AG09309 (cell line): ENCODE measurements at regions not wholly inside any gene's neighbourhood (a gene's known extent, or its start where the extent isn't known, plus 50 kb on each side); places are given as distances from the start of the nearest gene placed in this dataset.
"Not testable (repeated sequence)": the region's sequence is repeated elsewhere in the genome, so short reads cannot be mapped to it uniquely, and the experiment has no call there.

Source experiments
- DNase-seq: peaks from one replicate; pipeline ENCODE4 v3.0.0-alpha.2; 2010; ENCODE audit warnings: low read depth
- H3K4me3 ChIP-seq: 2 replicates; pipeline ENCODE4 v1.5.1; 2011; ENCODE audit warnings: mild to moderate bottlenecking, low read depth, low read length, moderate library complexity; ENCODE audit not compliant: control insufficient read depth
- TF ChIP-seq, protein P1 (sequence below): IDR thresholded peaks from 2 replicates; pipeline ENCODE4 v1.5.1; 2011; ENCODE audit warnings: mild to moderate bottlenecking, low read depth, low read length, inconsistent platforms; ENCODE audit not compliant: insufficient read depth, control insufficient read depth; ENCODE audit errors: missing control alignments

DNA sequence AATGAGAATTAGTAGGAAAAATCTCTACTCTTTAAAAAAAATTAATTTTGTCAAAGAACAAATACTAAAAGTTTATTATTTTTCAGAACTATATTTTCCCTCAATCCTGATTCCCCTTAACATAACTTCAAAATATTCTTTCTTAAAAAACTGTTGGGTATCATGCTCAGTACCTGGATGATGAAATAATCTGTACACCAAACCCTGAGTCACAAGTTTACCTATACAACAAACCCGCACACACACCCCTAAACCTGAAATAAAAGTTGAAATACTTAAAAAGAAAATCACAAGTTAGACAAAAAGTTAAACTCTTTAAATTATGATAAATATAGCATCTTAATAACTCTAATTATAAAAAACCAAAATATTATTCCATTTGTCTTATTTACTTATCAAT is 812.3 kb downstream of the MAT2B start:
- no peak for DNase-seq
- H3K4me3 ChIP-seq: no peak overlapping the region
- TF ChIP-seq, protein P1, sequence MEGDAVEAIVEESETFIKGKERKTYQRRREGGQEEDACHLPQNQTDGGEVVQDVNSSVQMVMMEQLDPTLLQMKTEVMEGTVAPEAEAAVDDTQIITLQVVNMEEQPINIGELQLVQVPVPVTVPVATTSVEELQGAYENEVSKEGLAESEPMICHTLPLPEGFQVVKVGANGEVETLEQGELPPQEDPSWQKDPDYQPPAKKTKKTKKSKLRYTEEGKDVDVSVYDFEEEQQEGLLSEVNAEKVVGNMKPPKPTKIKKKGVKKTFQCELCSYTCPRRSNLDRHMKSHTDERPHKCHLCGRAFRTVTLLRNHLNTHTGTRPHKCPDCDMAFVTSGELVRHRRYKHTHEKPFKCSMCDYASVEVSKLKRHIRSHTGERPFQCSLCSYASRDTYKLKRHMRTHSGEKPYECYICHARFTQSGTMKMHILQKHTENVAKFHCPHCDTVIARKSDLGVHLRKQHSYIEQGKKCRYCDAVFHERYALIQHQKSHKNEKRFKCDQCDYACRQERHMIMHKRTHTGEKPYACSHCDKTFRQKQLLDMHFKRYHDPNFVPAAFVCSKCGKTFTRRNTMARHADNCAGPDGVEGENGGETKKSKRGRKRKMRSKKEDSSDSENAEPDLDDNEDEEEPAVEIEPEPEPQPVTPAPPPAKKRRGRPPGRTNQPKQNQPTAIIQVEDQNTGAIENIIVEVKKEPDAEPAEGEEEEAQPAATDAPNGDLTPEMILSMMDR: no peak

DNA sequence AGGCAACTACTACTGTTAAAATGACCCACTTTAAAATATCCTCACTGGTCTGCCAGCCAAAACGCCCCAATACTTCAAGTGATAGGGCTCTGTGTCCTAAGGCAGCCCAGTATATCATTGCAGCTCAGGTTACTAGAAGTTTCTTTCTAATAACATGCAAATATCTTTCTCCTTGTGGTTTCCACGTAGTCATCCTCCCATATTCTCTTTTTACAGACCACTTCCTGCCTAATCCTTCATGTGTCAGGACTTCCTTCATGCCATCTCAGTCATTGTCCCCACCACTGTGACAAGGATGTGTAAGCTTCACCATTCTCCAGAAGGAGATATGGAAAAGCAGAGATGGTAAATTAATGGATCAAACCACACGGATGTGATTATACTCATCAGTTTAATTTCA is 813.7 kb downstream of the MAT2B start:
- no peak overlapping the region for H3K4me3 ChIP-seq
- TF ChIP-seq, protein P1: no peak
- no peak for DNase-seq

DNA sequence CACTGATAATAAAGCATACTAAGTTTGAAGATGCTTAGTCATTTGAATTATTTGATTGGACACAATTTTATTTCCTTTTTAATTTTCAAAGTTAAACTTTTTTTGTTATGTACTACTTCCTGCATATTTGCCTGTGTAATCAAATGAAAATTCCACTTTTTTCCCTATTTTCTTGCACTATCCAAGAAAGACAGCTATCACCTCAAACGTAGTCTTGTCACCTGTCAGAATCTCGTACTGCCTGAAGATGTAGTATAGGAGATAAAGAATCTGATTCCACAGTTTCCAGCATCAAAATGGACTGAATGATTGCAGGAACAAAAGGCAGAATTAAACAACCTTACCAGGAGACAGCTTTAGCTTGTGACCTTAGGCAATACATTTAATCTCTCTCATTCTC is 818.8 kb downstream of the MAT2B start:
- TF ChIP-seq, protein P1: no peak
- H3K4me3 ChIP-seq: no peak overlapping the region
- DNase-seq: no peak

DNA sequence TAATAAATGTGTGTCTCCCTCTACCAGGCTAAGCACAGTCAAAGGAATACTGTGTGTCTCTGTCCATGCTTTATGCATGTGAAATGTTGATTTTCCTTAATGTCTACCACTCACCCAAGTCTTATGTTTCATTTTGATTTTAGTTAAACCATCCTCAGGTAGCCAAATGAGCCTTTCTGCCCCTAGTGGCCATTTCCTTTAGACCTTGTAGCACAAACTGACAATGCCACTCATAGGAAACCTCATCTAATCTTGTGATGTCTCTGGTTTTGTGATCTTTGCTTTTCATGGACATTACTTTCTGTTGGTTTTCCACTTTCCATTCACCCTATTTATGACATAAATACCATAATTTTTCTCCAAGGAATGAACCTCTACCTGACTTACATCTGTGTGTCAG is 820.8 kb downstream of the MAT2B start:
- TF ChIP-seq, protein P1: no peak
- no peak overlapping the region for H3K4me3 ChIP-seq
- no peak for DNase-seq

DNA sequence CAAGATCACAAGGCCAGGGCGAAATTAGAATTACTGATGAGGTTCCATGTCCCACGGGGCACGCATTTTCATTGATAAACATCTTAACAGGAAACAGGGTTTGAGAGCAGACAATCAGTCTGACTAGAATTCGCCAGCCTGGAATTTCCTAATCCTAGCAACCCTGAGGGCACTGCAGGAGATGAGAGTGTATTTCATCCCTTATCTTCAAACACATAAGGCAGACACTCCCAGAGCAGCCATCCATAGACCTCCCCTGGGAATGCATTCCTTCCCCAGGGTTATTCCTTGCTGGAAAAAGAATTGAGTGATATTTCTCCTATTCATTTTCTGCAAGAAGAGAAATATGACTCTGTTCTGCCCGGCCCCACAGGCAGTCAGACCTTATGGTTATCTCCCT is 821.7 kb downstream of the MAT2B start:
- DNase-seq, H3K4me3 ChIP-seq: not testable (repeated sequence)

DNA sequence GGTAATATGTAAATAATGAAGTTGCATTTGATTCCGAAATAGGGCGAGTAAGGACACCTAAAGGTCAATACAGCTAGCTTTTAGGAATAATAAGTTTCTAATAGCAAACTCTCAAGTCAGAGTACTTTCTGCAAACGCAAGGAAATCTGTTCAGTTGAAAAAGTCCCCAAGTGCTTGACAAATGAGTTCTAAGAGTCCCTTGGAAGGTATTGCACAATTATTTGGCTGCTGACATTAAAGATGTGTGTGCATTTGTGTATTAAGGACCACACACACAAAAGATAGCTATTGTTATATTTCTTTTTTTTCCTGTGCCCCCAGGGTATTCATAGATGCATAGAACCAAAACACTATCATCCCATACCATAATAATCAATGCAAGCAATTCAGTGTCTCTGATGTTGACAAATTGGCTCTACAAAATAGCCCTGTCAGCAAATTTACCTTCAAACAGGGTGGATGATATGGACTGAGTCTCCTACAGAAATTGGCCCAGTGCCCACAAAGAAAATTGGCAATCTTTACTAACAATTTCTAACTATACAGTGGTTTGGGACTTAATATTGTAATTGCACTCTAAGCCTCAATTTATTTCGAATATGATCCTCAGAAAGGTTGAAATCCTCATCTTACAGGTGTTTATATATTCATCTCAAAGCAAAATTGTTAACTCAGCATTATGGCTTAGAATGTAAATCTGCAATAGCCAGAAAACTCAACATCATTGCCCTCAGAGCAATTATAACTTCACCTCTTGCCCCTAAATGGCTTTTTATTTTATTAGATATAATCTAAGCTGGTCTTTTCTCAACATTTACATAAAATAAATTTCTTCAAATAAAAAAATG is 827.2 kb downstream of the MAT2B start:
- TF ChIP-seq, protein P1: no peak
- DNase-seq: no peak
- no peak overlapping the region for H3K4me3 ChIP-seq

DNA sequence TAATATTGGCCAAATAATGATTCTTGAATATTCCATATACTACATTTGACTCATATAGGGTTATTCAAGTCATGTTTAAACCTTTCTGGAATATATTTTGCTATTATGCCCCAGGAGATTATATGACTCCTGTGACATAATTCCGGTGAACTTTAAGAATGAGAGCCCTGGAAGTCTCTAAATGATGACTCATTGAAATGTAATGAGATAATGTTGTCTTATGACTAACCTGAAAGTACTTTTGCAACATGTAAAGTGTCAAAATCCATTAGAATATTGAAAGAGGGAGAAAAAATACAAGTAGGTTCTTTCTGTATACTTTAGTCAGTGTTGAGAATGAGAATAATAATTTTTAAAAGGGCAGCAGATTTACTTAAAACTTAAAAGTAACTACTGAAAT is 830.4 kb downstream of the MAT2B start:
- no peak for DNase-seq
- TF ChIP-seq, protein P1: no peak
- no peak overlapping the region for H3K4me3 ChIP-seq
